Gastrocnemius medialis (tissue), 4 donors: ENCODE measurements at regions not wholly inside any gene's neighbourhood (a gene's known extent, or its start where the extent isn't known, plus 50 kb on each side); places are given as distances from the start of the nearest gene placed in this dataset.
"Not testable (repeated sequence)": the region's sequence is repeated elsewhere in the genome, so short reads cannot be mapped to it uniquely, and the experiment has no call there.

Experiments
- ATAC-seq, 2 donors: fragments of 150-250 bp; one replicate each; pipeline ENCODE4 v1.9.1; 2016
- DNase-seq, 2 donors: peaks; one replicate each; pipeline ENCODE4 v3.0.0-alpha.2; 2019
- H3K27ac ChIP-seq, 4 donors: fragments of 200-600 bp; sonication (generic); 1 replicate in 1 of 4; 2 replicates in 3 of 4; pipeline ENCODE4 v1.5.1; 2016 to 2018; ENCODE audit warnings: mild to moderate bottlenecking in 2 of 4, moderate library complexity in 1 of 4
- H3K27me3 ChIP-seq, 3 donors: fragments of 200-600 bp; sonication (generic) in 2 of 3; 1 replicate in 1 of 3; 2 replicates in 2 of 3; pipeline versions ENCODE4 v1.5.1 to v1.6.0; 2016 to 2019; ENCODE audit warnings: mild to moderate bottlenecking in 1 of 3, moderate library complexity in 1 of 3
- H3K36me3 ChIP-seq, 2 donors: fragments of 200-600 bp; sonication (generic) in 1 of 2; one replicate each; pipeline ENCODE4 v1.5.1; 2017 to 2018
- H3K4me1 ChIP-seq, 2 donors: fragments of 200-600 bp; sonication (generic) in 1 of 2; one replicate each; pipeline ENCODE4 v1.5.1; 2016 to 2017; ENCODE audit warnings: mild to moderate bottlenecking in 2 of 2
- H3K4me3 ChIP-seq, 4 donors: fragments of 200-600 bp; sonication (generic) in 3 of 4; 1 replicate in 1 of 4; 2 replicates in 3 of 4; pipeline ENCODE4 v1.5.1; 2016 to 2019; ENCODE audit warnings: mild to moderate bottlenecking in 2 of 4
- H3K9me3 ChIP-seq, 3 donors: fragments of 200-600 bp; sonication (generic) in 2 of 3; 1 replicate in 1 of 3; 2 replicates in 2 of 3; pipeline ENCODE4 v1.5.1; 2016 to 2019
- CTCF ChIP-seq, 5 experiments: fragments of 450-650 bp in 3 of 5; fragments of 200-600 bp in 2 of 5; sonication (generic) in 2 of 5; IDR thresholded peaks in 4 of 5; conservative IDR thresholded peaks in 1 of 5; 1 replicate in 4 of 5; 2 replicates in 1 of 5; pipeline ENCODE4 v1.5.1; 2016 to 2019; ENCODE audit warnings: antibody characterized with exemption in 5 of 5, mild to moderate bottlenecking in 3 of 5, moderate library complexity in 3 of 5
- POLR2A ChIP-seq, 2 donors: fragments of 450-650 bp; IDR thresholded peaks; one replicate each; pipeline ENCODE4 v1.6.1; 2017; ENCODE audit warnings: antibody characterized with exemption in 2 of 2, mild to moderate bottlenecking in 2 of 2, moderate library complexity in 2 of 2
- in situ Hi-C, 4 donors: fragments of 200-750 bp; cut with MboI; loops; one replicate each; pipeline versions ENCODE4 v1.15.0 to v1.8.0; 2017; ENCODE audit warnings: low sequenced_read_pairs in 4 of 4
- intact Hi-C: fragments of 100-400 bp; cut with DNase I; formaldehyde crosslinking; loops from one replicate; pipeline ENCODE4 v1.15.1; 2023; ENCODE audit warnings: low total_unique reads

GRCh38 chr14:101090976-101091375 lies 187.5 kb upstream of the RTL1 start:
- H3K4me3 ChIP-seq, result no peak overlapping the region
- no peak overlapping the region for H3K27ac ChIP-seq
- TF ChIP-seq CTCF (IDR thresholded peaks at IDR 0.05 in 4 of 5, conservative IDR thresholded peaks at IDR 0.05 in 1 of 5) (no peak), POLR2A (IDR thresholded peaks at IDR 0.05) (no peak)
- H3K36me3 ChIP-seq, result no peaks in the 10 kb centered on the region
- DNase-seq (no peak), ATAC-seq (no peak)
- no peaks in the 10 kb centered on the region for H3K9me3 ChIP-seq
- H3K27me3 ChIP-seq, result no peaks in the 10 kb centered on the region
- in situ Hi-C loops (no loop called here), intact Hi-C loops (no loop called here)
- no peaks in the 10 kb centered on the region for H3K4me1 ChIP-seq

GRCh38 chr14:101094916-101095315 lies 191.4 kb upstream of the RTL1 start:
- H3K4me3 ChIP-seq, DNase-seq, H3K27me3 ChIP-seq, intact Hi-C loops, ATAC-seq, H3K9me3 ChIP-seq, H3K4me1 ChIP-seq, in situ Hi-C loops, H3K27ac ChIP-seq, H3K36me3 ChIP-seq: not testable (repeated sequence)

GRCh38 chr14:101096551-101096950 lies 193.0 kb upstream of the RTL1 start:
- peaks cover 0 to 14% (median 0%) of the 10 kb centered on the region in 3 donors for H3K9me3 ChIP-seq
- no peaks in the 10 kb centered on the region for H3K4me1 ChIP-seq
- H3K27ac ChIP-seq, result no peak overlapping the region
- ATAC-seq (no peak), DNase-seq (no peak)
- no peak overlapping the region for H3K4me3 ChIP-seq
- H3K27me3 ChIP-seq, result no peaks in the 10 kb centered on the region
- in situ Hi-C loops, result no loop called here
- H3K36me3 ChIP-seq, result no peaks in the 10 kb centered on the region
- TF ChIP-seq CTCF (IDR thresholded peaks at IDR 0.05 in 4 of 5, conservative IDR thresholded peaks at IDR 0.05 in 1 of 5) (no peak), POLR2A (IDR thresholded peaks at IDR 0.05) (no peak)
- intact Hi-C loops, result no loop called here

GRCh38 chr14:101097109-101097793 lies 193.7 kb upstream of the RTL1 start:
- no peak overlapping the region for H3K27ac ChIP-seq
- intact Hi-C loops, result no loop called here
- DNase-seq, result no peak
- ATAC-seq, result no peak
- H3K27me3 ChIP-seq, result no peaks in the 10 kb centered on the region
- TF ChIP-seq CTCF (IDR thresholded peaks at IDR 0.05 in 4 of 5, conservative IDR thresholded peaks at IDR 0.05 in 1 of 5) (no peak), POLR2A (IDR thresholded peaks at IDR 0.05) (no peak)
- in situ Hi-C loops, result no loop called here
- H3K4me3 ChIP-seq, result no peak overlapping the region
- H3K9me3 ChIP-seq, result peaks cover 0 to 14% (median 0%) of the 10 kb centered on the region in 3 donors
- no peaks in the 10 kb centered on the region for H3K36me3 ChIP-seq
- H3K4me1 ChIP-seq, result no peaks in the 10 kb centered on the region

- no peaks in the 10 kb centered on the region for H3K36me3 ChIP-seq
- intact Hi-C loops, result no loop called here
- no peaks in the 10 kb centered on the region for H3K27me3 ChIP-seq
- in situ Hi-C loops, result no loop called here
- DNase-seq (no peak), ATAC-seq (no peak)
- TF ChIP-seq POLR2A (IDR thresholded peaks at IDR 0.05) (no peak), CTCF (IDR thresholded peaks at IDR 0.05 in 4 of 5, conservative IDR thresholded peaks at IDR 0.05 in 1 of 5) (no peak)
- no peaks in the 10 kb centered on the region for H3K4me1 ChIP-seq
- peaks cover 0 to 14% (median 0%) of the 10 kb centered on the region in 3 donors for H3K9me3 ChIP-seq
- no peak overlapping the region for H3K4me3 ChIP-seq
- no peak overlapping the region for H3K27ac ChIP-seq
Measured at GRCh38 chr14:101098177-101098576, 194.7 kb upstream of the RTL1 start.
